ENCODE measurements at regions not wholly inside any gene's neighbourhood (a gene's known extent, or its start where the extent isn't known, plus 50 kb on each side); places are given as distances from the start of the nearest gene placed in this dataset.

DNA sequence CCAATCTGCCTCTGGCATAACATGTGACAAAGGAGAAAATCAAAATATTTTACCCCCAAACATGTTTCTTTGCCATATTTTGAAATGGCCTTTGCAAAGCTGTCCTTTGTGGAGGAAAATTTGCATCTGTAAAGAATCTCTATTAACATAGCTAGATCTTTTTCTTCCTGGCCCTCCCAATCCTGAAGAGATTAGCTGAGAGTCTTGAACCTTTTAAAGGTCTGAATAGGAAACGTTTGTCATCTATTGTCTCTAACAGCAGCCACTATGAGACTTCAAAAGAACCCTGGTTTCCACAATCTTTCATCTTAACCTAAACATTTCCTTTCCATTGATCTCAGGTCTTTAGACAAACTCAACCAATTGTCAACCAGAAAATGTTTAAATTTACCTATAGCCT lies 520.9 kb upstream of the TGFBR2 start:
- peaks cover 3% of the 10 kb centered on the region for H3K27me3 Mint-ChIP-seq (ENCODE audit: low read depth, poor library complexity)
- no peaks in the 10 kb centered on the region for H3K36me3 Mint-ChIP-seq (ENCODE audit: low read depth)
- no peak overlapping the region for H3K27ac Mint-ChIP-seq
- H3K4me3 Mint-ChIP-seq: no peak overlapping the region
- TF ChIP-seq, protein P1, sequence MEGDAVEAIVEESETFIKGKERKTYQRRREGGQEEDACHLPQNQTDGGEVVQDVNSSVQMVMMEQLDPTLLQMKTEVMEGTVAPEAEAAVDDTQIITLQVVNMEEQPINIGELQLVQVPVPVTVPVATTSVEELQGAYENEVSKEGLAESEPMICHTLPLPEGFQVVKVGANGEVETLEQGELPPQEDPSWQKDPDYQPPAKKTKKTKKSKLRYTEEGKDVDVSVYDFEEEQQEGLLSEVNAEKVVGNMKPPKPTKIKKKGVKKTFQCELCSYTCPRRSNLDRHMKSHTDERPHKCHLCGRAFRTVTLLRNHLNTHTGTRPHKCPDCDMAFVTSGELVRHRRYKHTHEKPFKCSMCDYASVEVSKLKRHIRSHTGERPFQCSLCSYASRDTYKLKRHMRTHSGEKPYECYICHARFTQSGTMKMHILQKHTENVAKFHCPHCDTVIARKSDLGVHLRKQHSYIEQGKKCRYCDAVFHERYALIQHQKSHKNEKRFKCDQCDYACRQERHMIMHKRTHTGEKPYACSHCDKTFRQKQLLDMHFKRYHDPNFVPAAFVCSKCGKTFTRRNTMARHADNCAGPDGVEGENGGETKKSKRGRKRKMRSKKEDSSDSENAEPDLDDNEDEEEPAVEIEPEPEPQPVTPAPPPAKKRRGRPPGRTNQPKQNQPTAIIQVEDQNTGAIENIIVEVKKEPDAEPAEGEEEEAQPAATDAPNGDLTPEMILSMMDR (IDR thresholded peaks at IDR 0.05): no peak
- H3K9me3 Mint-ChIP-seq: peaks cover 14% of the 10 kb centered on the region
- no peak for DNase-seq
- H3K4me1 Mint-ChIP-seq: peaks cover 53% of the 10 kb centered on the region

DNA sequence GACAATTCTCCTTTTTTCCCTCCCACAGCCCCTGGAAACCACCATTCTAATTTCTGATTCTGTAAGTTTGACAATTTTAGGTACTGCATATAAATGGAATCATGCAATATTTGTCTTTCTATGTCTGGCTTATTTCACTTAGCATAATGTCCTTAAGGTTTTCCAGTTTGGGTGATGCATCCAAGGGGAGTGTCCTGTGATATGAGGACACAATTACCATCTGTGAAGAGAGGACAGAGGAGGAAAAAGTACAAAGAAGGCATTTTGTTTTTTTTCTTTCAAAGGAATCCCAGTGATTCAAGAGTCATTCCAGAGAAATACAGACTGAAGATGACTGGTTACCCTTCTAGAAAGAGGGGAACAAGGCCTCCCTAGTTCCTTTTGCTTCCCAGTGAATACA lies 514.7 kb upstream of the TGFBR2 start:
- H3K36me3 Mint-ChIP-seq (ENCODE audit: low read depth): peaks cover 5% of the 10 kb centered on the region

DNA sequence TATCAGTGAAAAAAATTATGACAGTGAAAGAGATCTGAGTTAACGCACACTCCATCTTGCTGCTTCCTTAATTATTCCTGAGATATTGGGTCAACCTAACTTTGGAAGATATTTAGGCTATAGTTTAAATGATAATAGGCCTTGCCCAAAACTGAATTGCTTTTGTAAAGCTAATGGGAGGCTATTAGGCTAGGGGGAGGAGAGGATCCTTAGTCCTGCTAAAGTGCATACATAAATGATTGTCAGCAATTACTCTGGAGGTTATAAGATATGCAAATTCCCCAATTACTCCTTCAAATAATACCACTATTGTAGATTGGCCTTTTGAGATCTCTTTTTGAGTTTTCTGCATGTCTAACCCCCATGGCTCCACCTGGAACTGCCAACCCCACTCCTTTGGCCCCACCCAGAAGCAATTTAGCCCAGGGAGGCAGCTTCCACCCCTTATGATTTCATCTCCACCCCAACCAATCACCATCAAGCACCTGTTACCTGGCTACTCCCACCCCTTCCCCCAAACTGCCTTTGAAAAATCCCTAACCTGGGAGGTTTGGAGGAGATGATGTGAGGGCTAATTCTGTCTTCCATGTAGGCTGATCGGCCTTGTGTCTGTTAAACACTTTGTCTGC lies 509.3 kb upstream of the TGFBR2 start:
- no peak for DNase-seq
- TF ChIP-seq, protein P1 (IDR thresholded peaks at IDR 0.05): no peak

More for the DNA sequence above, 514.7 kb upstream of the TGFBR2 start:
- Mint-ChIP-seq H3K4me1 (peaks cover 6% of the 10 kb centered on the region), H3K9me3 (peaks cover 37% of the 10 kb centered on the region), H3K27ac (no peak overlapping the region), H3K4me3 (no peak overlapping the region), H3K27me3 (ENCODE audit: low read depth, poor library complexity) (no peaks in the 10 kb centered on the region)
- TF ChIP-seq, protein P1 (IDR thresholded peaks at IDR 0.05): no peak
- no peak for DNase-seq

DNA sequence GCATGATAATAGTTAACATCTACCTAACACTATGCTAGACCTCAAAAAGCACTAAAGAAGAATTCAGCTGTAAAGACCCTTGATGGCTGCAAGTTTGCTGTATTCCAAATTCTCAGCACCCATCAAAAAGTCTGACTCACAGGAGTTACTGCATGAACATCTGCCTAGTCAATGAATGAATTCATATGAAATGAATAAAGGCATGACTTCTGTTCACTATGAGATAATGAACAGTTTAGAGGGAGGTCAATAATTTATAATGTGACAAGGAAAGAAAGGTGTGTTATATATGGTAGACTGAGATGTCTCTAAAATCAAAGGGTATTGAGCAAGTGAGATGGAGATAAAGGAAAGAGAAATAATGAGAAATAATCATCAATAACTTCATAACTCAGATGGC lies 508.2 kb upstream of the TGFBR2 start:
- H3K27me3 Mint-ChIP-seq (ENCODE audit: low read depth, poor library complexity): no peaks in the 10 kb centered on the region
- peaks cover 10% of the 10 kb centered on the region for H3K4me1 Mint-ChIP-seq
- H3K4me3 Mint-ChIP-seq: no peak overlapping the region
- peaks cover 5% of the 10 kb centered on the region for H3K36me3 Mint-ChIP-seq (ENCODE audit: low read depth)
- peaks cover 24% of the 10 kb centered on the region for H3K9me3 Mint-ChIP-seq
- TF ChIP-seq, protein P1 (IDR thresholded peaks at IDR 0.05): no peak
- H3K27ac Mint-ChIP-seq: no peak overlapping the region
- DNase-seq: no peak

More for the DNA sequence above, 509.3 kb upstream of the TGFBR2 start:
- H3K36me3 Mint-ChIP-seq (ENCODE audit: low read depth): peaks cover 5% of the 10 kb centered on the region
- H3K27ac Mint-ChIP-seq: no peak overlapping the region
- H3K4me3 Mint-ChIP-seq: no peak overlapping the region
- peaks cover 35% of the 10 kb centered on the region for H3K9me3 Mint-ChIP-seq
- peaks cover 10% of the 10 kb centered on the region for H3K4me1 Mint-ChIP-seq
- H3K27me3 Mint-ChIP-seq (ENCODE audit: low read depth, poor library complexity): no peaks in the 10 kb centered on the region

DNA sequence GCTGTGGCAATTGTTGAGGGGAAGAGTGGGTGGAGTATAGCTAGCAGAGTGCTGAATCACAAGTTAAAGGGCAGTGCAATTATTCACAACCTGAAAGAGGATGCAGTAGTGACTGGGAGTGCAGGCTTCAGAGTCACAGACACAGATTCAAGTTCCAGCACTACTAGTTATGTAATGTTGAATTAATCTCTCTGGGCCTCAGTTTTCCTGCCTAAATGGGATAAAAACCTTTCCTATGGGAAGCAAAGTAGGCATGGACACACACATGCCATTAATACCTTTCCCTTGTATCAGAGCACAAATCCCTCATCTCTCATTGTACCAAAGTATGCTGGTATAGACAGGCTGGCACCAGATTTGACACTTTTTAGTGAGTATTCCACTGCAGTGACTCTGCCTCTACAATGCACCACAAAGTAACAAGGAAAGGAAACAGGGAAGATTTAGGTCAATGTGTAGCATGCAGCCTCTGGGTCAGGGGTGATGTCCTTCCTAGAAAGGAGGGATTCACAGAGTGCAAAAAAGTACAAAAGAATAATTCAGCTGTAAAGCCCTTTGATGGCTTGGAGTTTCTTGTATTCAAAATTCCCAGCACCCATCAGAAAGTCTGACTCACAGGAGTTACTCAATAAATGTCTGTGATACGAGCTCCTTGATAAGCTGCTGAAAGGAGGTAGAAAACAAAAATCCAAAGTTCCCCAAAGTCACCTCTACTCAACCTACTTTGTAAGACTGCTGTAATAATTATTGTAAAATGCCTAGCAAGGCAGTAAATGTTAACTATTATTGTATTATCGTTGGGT lies 507.5 kb upstream of the TGFBR2 start:
- H3K27ac Mint-ChIP-seq: peak overlapping the region; percentile 53
- H3K4me1 Mint-ChIP-seq: peaks cover 10% of the 10 kb centered on the region
- H3K27me3 Mint-ChIP-seq (ENCODE audit: low read depth, poor library complexity): no peaks in the 10 kb centered on the region
- peaks cover 24% of the 10 kb centered on the region for H3K9me3 Mint-ChIP-seq
- H3K4me3 Mint-ChIP-seq: no peak overlapping the region
- DNase-seq: no peak
- peaks cover 5% of the 10 kb centered on the region for H3K36me3 Mint-ChIP-seq (ENCODE audit: low read depth)
- TF ChIP-seq, protein P1 (IDR thresholded peaks at IDR 0.05): no peak
